ENCODE measurements at regions not wholly inside any gene's neighbourhood (a gene's known extent, or its start where the extent isn't known, plus 50 kb on each side); places are given as distances from the start of the nearest gene placed in this dataset.
A peak's percentile ranks its signal among the peaks of the same experiment; 100 is the strongest.

GRCh38 chr14:104294628-104294982 lies 156.2 kb downstream of the KIF26A start (continued):
- TF ChIP-seq ZNF317 (CRISPR knock-in tag; IDR thresholded peaks at IDR 0.05; ENCODE audit: borderline replicate concordance, low read depth) (no peak), ZBTB21 (CRISPR knock-in tag; IDR thresholded peaks at IDR 0.05; ENCODE audit: borderline replicate concordance) (no peak), JAZF1 (CRISPR knock-in tag; IDR thresholded peaks at IDR 0.05) (no peak), NFE2L1 (CRISPR knock-in tag; IDR thresholded peaks at IDR 0.05) (no peak), ELF4 (CRISPR knock-in tag; IDR thresholded peaks at IDR 0.05; ENCODE audit: low read depth) (no peak), ETV6 (CRISPR knock-in tag; IDR thresholded peaks at IDR 0.05) (no peak), EMX1 (CRISPR knock-in tag; IDR thresholded peaks at IDR 0.05) (no peak), PRRX2 (CRISPR knock-in tag; IDR thresholded peaks at IDR 0.05) (no peak), MXD4 (CRISPR knock-in tag; IDR thresholded peaks at IDR 0.05; ENCODE audit: borderline replicate concordance) (no peak), MAX (CRISPR knock-in tag; IDR thresholded peaks at IDR 0.05) (no peak)

GRCh38 chr14:104294983-104295680 lies 156.7 kb downstream of the KIF26A start:
- no peak for ATAC-seq

GRCh38 chr14:104295681-104296387 lies 157.4 kb downstream of the KIF26A start:
- Mint-ChIP-seq H3K27ac (no peak overlapping the region), H3K4me3 (no peak overlapping the region), H3K27me3 (ENCODE audit: low read depth) (no peaks in the 10 kb centered on the region), H3K9me3 (peaks cover 6% of the 10 kb centered on the region; the same call in 1 of the 2 replicates), H3K36me3 (peaks cover 6% of the 10 kb centered on the region; the same call in 1 of the 2 replicates), H3K4me1 (peaks cover 30% of the 10 kb centered on the region)
- ATAC-seq = no peak
- CTCF ChIA-PET = interaction anchor here (1.0 to 1.4 kb wide), 4 partner anchors 47 to 268 kb away, joined by 3 to 4 read pairs (median 3); no protein-coding TSS in a partner anchor
- TF ChIP-seq EMX1 (CRISPR knock-in tag; IDR thresholded peaks at IDR 0.05) (no peak), ARID4B (CRISPR knock-in tag; IDR thresholded peaks at IDR 0.05; ENCODE audit: borderline replicate concordance) (no peak), MYBL2 (CRISPR knock-in tag; IDR thresholded peaks at IDR 0.05) (no peak), ETV6 (CRISPR knock-in tag; IDR thresholded peaks at IDR 0.05) (no peak), JUN (CRISPR knock-in tag; IDR thresholded peaks at IDR 0.05) (no peak), ATF1 (CRISPR knock-in tag; IDR thresholded peaks at IDR 0.05) (no peak)
- TF ChIP-seq, protein P1, sequence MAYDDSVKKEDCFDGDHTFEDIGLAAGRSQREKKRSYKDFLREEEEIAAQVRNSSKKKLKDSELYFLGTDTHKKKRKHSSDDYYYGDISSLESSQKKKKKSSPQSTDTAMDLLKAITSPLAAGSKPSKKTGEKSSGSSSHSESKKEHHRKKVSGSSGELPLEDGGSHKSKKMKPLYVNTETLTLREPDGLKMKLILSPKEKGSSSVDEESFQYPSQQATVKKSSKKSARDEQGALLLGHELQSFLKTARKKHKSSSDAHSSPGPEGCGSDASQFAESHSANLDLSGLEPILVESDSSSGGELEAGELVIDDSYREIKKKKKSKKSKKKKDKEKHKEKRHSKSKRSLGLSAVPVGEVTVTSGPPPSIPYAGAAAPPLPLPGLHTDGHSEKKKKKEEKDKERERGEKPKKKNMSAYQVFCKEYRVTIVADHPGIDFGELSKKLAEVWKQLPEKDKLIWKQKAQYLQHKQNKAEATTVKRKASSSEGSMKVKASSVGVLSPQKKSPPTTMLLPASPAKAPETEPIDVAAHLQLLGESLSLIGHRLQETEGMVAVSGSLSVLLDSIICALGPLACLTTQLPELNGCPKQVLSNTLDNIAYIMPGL (CRISPR knock-in tag; IDR thresholded peaks at IDR 0.05) = no peak
- peak; percentile 5 for DNase-seq (ENCODE audit: low spot score)
- POLR2A ChIA-PET = no interaction called here

More at GRCh38 chr14:104294983-104295680, 156.7 kb downstream of the KIF26A start:
- ChIA-PET CTCF (interaction anchor here (0.9 to 1.9 kb wide), 8 partner anchors 8 to 269 kb away, joined by 3 to 9 read pairs (median 3); no protein-coding TSS in a partner anchor), POLR2A (no interaction called here)
- Mint-ChIP-seq H3K4me3 (no peak overlapping the region), H3K36me3 (peaks cover under 1% of the 10 kb centered on the region; the same call in 1 of the 2 replicates), H3K4me1 (peaks cover 37% of the 10 kb centered on the region), H3K27me3 (ENCODE audit: low read depth) (no peaks in the 10 kb centered on the region; the same call in 1 of the 2 replicates), H3K9me3 (peaks cover 2% of the 10 kb centered on the region; the same call in 1 of the 2 replicates), H3K27ac (no peak overlapping the region)
- TF ChIP-seq, protein P2, sequence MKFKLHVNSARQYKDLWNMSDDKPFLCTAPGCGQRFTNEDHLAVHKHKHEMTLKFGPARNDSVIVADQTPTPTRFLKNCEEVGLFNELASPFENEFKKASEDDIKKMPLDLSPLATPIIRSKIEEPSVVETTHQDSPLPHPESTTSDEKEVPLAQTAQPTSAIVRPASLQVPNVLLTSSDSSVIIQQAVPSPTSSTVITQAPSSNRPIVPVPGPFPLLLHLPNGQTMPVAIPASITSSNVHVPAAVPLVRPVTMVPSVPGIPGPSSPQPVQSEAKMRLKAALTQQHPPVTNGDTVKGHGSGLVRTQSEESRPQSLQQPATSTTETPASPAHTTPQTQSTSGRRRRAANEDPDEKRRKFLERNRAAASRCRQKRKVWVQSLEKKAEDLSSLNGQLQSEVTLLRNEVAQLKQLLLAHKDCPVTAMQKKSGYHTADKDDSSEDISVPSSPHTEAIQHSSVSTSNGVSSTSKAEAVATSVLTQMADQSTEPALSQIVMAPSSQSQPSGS (CRISPR knock-in tag; IDR thresholded peaks at IDR 0.05; ENCODE audit: borderline replicate concordance, low read depth) = no peak
- TF ChIP-seq SP1 (CRISPR knock-in tag; conservative IDR thresholded peaks at IDR 0.05) = no peak
- peak; percentile 8 for DNase-seq (ENCODE audit: low spot score)

All from WTC11 (cell line).